CD4-positive, alpha-beta T cell (primary cell): ENCODE measurements at regions not wholly inside any gene's neighbourhood (a gene's known extent, or its start where the extent isn't known, plus 50 kb on each side); places are given as distances from the start of the nearest gene placed in this dataset.

Experiments used
- ATAC-seq: fragments of 200-7000 bp; cut with Tn5 transposase; one replicate; pipeline ENCODE4 v1.10.0; 2022; ENCODE audit warnings: mild to moderate bottlenecking; ENCODE audit not compliant: poor library complexity
- CTCF ChIA-PET: fragments of 350-600 bp; sonication (Branson Sonifier 250); formaldehyde crosslinking; loops from one replicate; lab custom pipeline; 2021; ENCODE audit warnings: antibody characterized with exemption, inconsistent platforms; lab: Charles Lee
- POLR2A ChIA-PET: fragments of 350-600 bp; sonication (Branson Sonifier 250); formaldehyde crosslinking; loops from one replicate; lab custom pipeline; 2021; ENCODE audit warnings: antibody characterized with exemption, inconsistent platforms; lab: Charles Lee
- DNase-seq, 14 experiments: peaks; one replicate each; pipeline ENCODE4 v3.0.0-alpha.2; 2013 to 2020; ENCODE audit warnings: mixed read lengths in 2 of 14
- H3K27ac ChIP-seq, 2 donors: one replicate each; pipeline versions ENCODE4 v1.5.1 to v1.7.0; 2013; ENCODE audit warnings: low read length in 2 of 2, low read depth in 1 of 2, mild to moderate bottlenecking in 1 of 2
- H3K27me3 ChIP-seq, 2 experiments: 1 replicate in 1 of 2; 2 replicates in 1 of 2; pipeline versions ENCODE4 v1.6.1 to v1.7.0; 2013; ENCODE audit warnings: low read length in 2 of 2, control low read depth in 1 of 2, mild to moderate bottlenecking in 1 of 2, moderate library complexity in 1 of 2; ENCODE audit not compliant: insufficient read depth in 2 of 2, control insufficient read depth in 1 of 2
- H3K36me3 ChIP-seq: one replicate; pipeline ENCODE4 v1.6.1; 2013; ENCODE audit warnings: low read length, control low read depth; ENCODE audit not compliant: insufficient read depth
- H3K4me1 ChIP-seq: one replicate; pipeline ENCODE4 v1.6.1; 2013; ENCODE audit warnings: low read length, control low read depth; ENCODE audit not compliant: insufficient read depth
- H3K4me3 ChIP-seq: one replicate; pipeline ENCODE4 v1.5.1; 2013; ENCODE audit warnings: mild to moderate bottlenecking, low read length, moderate library complexity
- H3K9me3 ChIP-seq, 2 experiments: 1 replicate in 1 of 2; 2 replicates in 1 of 2; pipeline versions ENCODE4 v1.6.1 to v1.7.0; 2013; ENCODE audit warnings: low read length in 2 of 2, mild to moderate bottlenecking in 2 of 2, control low read depth in 1 of 2, moderate library complexity in 1 of 2; ENCODE audit not compliant: control insufficient read depth in 1 of 2, insufficient read depth in 1 of 2
- H3K27ac Mint-ChIP-seq: one replicate; pipeline ENCODE4 v1.8.0; 2020; ENCODE audit warnings: mixed read lengths
- H3K27me3 Mint-ChIP-seq: one replicate; pipeline ENCODE4 v1.8.0; 2021; ENCODE audit warnings: mixed read lengths
- H3K36me3 Mint-ChIP-seq: one replicate; pipeline ENCODE4 v1.8.0; 2021; ENCODE audit warnings: low read depth, mixed read lengths
- H3K4me1 Mint-ChIP-seq: one replicate; pipeline ENCODE4 v1.8.0; 2021; ENCODE audit warnings: low read depth, mixed read lengths
- H3K4me3 Mint-ChIP-seq: one replicate; pipeline ENCODE4 v1.8.0; 2020; ENCODE audit warnings: mild to moderate bottlenecking, mixed read lengths
- H3K9me3 Mint-ChIP-seq: one replicate; pipeline ENCODE4 v1.8.0; 2020; ENCODE audit warnings: mixed read lengths
- intact Hi-C, 2 experiments: fragments of 100-400 bp; cut with DNase I in 1 of 2; cut with micrococcal nuclease in 1 of 2; formaldehyde crosslinking; loops; one replicate each; pipeline versions ENCODE4 v1.15.1 to v1.9.0; 2023 to 2025; cut with DNase I, micrococcal nuclease
- TF ChIP-seq, protein P1 (sequence below): fragments of 200-600 bp; IDR thresholded peaks from one replicate; pipeline ENCODE4 v1.8.0; 2022; ENCODE audit warnings: antibody characterized with exemption, mild to moderate bottlenecking

DNA sequence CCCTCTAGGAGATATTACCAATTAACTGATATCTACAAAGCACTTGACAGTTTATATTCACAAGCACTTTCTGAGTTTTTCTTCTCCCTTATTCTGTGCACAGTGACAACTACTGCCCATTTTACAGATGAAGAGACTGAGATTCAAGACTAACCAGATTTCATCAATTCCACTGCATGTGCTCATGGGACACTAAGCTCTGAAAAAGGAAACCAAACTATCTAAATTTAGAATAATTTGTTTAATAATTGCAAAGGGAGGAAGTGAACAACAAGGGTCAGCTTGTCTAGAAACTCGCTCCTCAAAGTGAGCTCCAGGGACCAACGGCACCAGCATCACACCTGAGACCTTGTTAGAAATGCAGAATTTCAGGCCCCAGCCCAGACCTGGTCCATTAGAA, 50.8 kb upstream of the MYLIP start:
- no peak for ATAC-seq
- intact Hi-C loops, result no loop called here
- DNase-seq, result no peak
- Histone ChIP-seq H3K27ac (no peak overlapping the region), H3K36me3 (no peaks in the 10 kb centered on the region), H3K27me3 (no peaks in the 10 kb centered on the region), H3K4me1 (no peaks in the 10 kb centered on the region), H3K4me3 (no peak overlapping the region), H3K9me3 (no peaks in the 10 kb centered on the region)
- Mint-ChIP-seq H3K27me3 (no peaks in the 10 kb centered on the region), H3K4me3 (no peak overlapping the region), H3K27ac (no peak overlapping the region), H3K36me3 (no peaks in the 10 kb centered on the region), H3K9me3 (no peaks in the 10 kb centered on the region), H3K4me1 (no peaks in the 10 kb centered on the region)
- CTCF ChIA-PET, result interaction anchor here (1.1 kb wide), 1 partner anchor 51 kb away, joined by 3 read pairs; the partner anchor contains the start of gene MYLIP
- TF ChIP-seq, protein P1, sequence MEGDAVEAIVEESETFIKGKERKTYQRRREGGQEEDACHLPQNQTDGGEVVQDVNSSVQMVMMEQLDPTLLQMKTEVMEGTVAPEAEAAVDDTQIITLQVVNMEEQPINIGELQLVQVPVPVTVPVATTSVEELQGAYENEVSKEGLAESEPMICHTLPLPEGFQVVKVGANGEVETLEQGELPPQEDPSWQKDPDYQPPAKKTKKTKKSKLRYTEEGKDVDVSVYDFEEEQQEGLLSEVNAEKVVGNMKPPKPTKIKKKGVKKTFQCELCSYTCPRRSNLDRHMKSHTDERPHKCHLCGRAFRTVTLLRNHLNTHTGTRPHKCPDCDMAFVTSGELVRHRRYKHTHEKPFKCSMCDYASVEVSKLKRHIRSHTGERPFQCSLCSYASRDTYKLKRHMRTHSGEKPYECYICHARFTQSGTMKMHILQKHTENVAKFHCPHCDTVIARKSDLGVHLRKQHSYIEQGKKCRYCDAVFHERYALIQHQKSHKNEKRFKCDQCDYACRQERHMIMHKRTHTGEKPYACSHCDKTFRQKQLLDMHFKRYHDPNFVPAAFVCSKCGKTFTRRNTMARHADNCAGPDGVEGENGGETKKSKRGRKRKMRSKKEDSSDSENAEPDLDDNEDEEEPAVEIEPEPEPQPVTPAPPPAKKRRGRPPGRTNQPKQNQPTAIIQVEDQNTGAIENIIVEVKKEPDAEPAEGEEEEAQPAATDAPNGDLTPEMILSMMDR, result no peak
- POLR2A ChIA-PET, result no interaction called here

GRCh38 chr6:16069671-16070070, 59.2 kb upstream of the MYLIP start:
- Mint-ChIP-seq H3K27ac (no peak overlapping the region), H3K36me3 (no peaks in the 10 kb centered on the region), H3K27me3 (peaks cover 5% of the 10 kb centered on the region), H3K4me3 (no peak overlapping the region), H3K4me1 (no peaks in the 10 kb centered on the region), H3K9me3 (no peaks in the 10 kb centered on the region)
- Histone ChIP-seq H3K9me3 (no peaks in the 10 kb centered on the region), H3K4me3 (no peak overlapping the region), H3K27ac (no peak overlapping the region), H3K4me1 (no peaks in the 10 kb centered on the region), H3K27me3 (peaks cover 0 to 2% of the 10 kb centered on the region in 2 experiments), H3K36me3 (no peaks in the 10 kb centered on the region)
- DNase-seq, result no peak
- POLR2A ChIA-PET, result no interaction called here
- no peak for ATAC-seq
- TF ChIP-seq, protein P1, result no peak
- CTCF ChIA-PET, result no interaction called here
- intact Hi-C loops, result no loop called here

DNA sequence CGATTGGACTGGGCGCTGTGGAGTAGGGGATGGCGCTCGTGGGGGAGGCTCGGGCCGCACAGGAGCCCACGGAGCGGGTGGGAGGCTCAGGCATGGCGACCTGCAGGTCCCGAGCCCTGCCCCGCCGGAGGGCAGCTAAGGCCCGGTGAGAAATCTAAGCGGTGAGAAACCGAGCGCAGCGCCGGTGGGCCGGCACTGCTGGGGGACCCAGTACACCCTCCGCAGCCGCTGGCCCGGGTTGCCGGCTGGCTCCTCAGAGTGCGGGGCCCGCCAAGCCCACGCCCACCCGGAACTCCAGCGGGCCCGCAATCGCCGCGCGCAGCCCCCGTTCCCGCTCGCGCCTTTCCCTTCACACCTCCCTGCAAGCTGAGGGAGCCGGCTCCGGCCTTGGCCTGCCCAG, 59.7 kb upstream of the MYLIP start:
- no peaks in the 10 kb centered on the region for H3K4me1 ChIP-seq
- Mint-ChIP-seq H3K4me1 (no peaks in the 10 kb centered on the region), H3K27me3 (peaks cover 6% of the 10 kb centered on the region), H3K36me3 (no peaks in the 10 kb centered on the region), H3K27ac (no peak overlapping the region), H3K4me3 (no peak overlapping the region), H3K9me3 (no peaks in the 10 kb centered on the region)
- no peaks in the 10 kb centered on the region for H3K36me3 ChIP-seq
- no peaks in the 10 kb centered on the region for H3K9me3 ChIP-seq
- H3K27me3 ChIP-seq, result peaks cover 0 to 2% of the 10 kb centered on the region in 2 experiments
- ATAC-seq, result no peak
- POLR2A ChIA-PET, result no interaction called here
- H3K27ac ChIP-seq, result no peak overlapping the region
- no peak overlapping the region for H3K4me3 ChIP-seq
- CTCF ChIA-PET, result no interaction called here
- no peak for DNase-seq
- intact Hi-C loops, result no loop called here
- TF ChIP-seq, protein P1, result no peak
